CD14-positive monocyte (primary cell): ENCODE measurements at regions not wholly inside any gene's neighbourhood (a gene's known extent, or its start where the extent isn't known, plus 50 kb on each side); places are given as distances from the start of the nearest gene placed in this dataset.

Experiments
- DNase-seq, 3 donors: peaks; one replicate each; pipeline ENCODE4 v3.0.0-alpha.2; 2011 to 2022
- H2AFZ ChIP-seq: 2 replicates; pipeline ENCODE4 v1.6.0; 2012; ENCODE audit warnings: mild to moderate bottlenecking, low read depth, low read length, inconsistent platforms; ENCODE audit not compliant: insufficient read depth, poor library complexity, severe bottlenecking
- H3K27ac ChIP-seq, 2 donors: 1 replicate in 1 of 2; 2 replicates in 1 of 2; pipeline ENCODE4 v1.5.1; 2012 to 2013; ENCODE audit warnings: low read length in 2 of 2, control low read depth in 1 of 2, inconsistent platforms in 1 of 2, low read depth in 1 of 2, mild to moderate bottlenecking in 1 of 2
- H3K27me3 ChIP-seq, 2 donors: one replicate each; pipeline versions ENCODE4 v1.6.0 to v1.6.1; 2011 to 2013; ENCODE audit warnings: low read length in 2 of 2; ENCODE audit not compliant: control insufficient read depth in 2 of 2, insufficient read depth in 2 of 2
- H3K36me3 ChIP-seq, 2 donors: replicated peaks in 1 of 2; 1 replicate in 1 of 2; 2 replicates in 1 of 2; pipeline versions ENCODE4 v1.5.1 to v1.6.1; 2012 to 2013; ENCODE audit warnings: low read length in 2 of 2, control low read depth in 1 of 2, inconsistent platforms in 1 of 2, mild to moderate bottlenecking in 1 of 2; ENCODE audit not compliant: insufficient read depth in 2 of 2, control insufficient read depth in 1 of 2
- H3K4me1 ChIP-seq, 2 donors: 1 replicate in 1 of 2; 2 replicates in 1 of 2; pipeline versions ENCODE4 v1.5.1 to v1.6.1; 2012 to 2013; ENCODE audit warnings: low read length in 2 of 2, control low read depth in 1 of 2, inconsistent platforms in 1 of 2, mild to moderate bottlenecking in 1 of 2, moderate library complexity in 1 of 2; ENCODE audit not compliant: insufficient read depth in 2 of 2, control insufficient read depth in 1 of 2
- H3K4me2 ChIP-seq: replicated peaks from 2 replicates; pipeline ENCODE3; 2012; ENCODE audit warnings: low read length, moderate library complexity, mild to moderate bottlenecking; ENCODE audit not compliant: poor library complexity, severe bottlenecking; ENCODE audit errors: extremely low read depth
- H3K4me3 ChIP-seq, 3 experiments: fragments of 200-600 bp in 1 of 3; sonication (generic) in 1 of 3; replicated peaks in 1 of 3; 1 replicate in 2 of 3; 2 replicates in 1 of 3; pipeline ENCODE4 v1.5.1; 2011 to 2013; ENCODE audit warnings: low read length in 3 of 3, mild to moderate bottlenecking in 3 of 3, control low read depth in 2 of 3, low read depth in 2 of 3, inconsistent platforms in 1 of 3, moderate library complexity in 1 of 3
- H3K79me2 ChIP-seq: 2 replicates; pipeline ENCODE4 v1.6.0; 2012; ENCODE audit warnings: mild to moderate bottlenecking, control low read depth, inconsistent platforms, low read length, moderate library complexity; ENCODE audit not compliant: insufficient read depth
- H3K9ac ChIP-seq: 2 replicates; pipeline ENCODE4 v1.6.0; 2017; ENCODE audit warnings: low read length, mild to moderate bottlenecking; ENCODE audit not compliant: insufficient read depth, poor library complexity, severe bottlenecking
- H3K9me3 ChIP-seq, 2 donors: replicated peaks in 1 of 2; 1 replicate in 1 of 2; 2 replicates in 1 of 2; pipeline versions ENCODE4 v1.5.1 to v1.6.1; 2012 to 2013; ENCODE audit warnings: low read length in 2 of 2, control low read depth in 1 of 2; ENCODE audit not compliant: control insufficient read depth in 1 of 2, insufficient read depth in 1 of 2
- H4K20me1 ChIP-seq: 2 replicates; pipeline ENCODE4 v1.6.0; 2012; ENCODE audit warnings: mild to moderate bottlenecking, low read length, control low read depth, moderate library complexity; ENCODE audit not compliant: insufficient read depth
- H3K27ac Mint-ChIP-seq, 7 donors: one replicate each; pipeline ENCODE4 v1.8.0; 2020; ENCODE audit warnings: mild to moderate bottlenecking in 7 of 7, mixed read lengths in 7 of 7, moderate library complexity in 6 of 7, inconsistent platforms in 2 of 7
- H3K27me3 Mint-ChIP-seq, 3 donors: one replicate each; pipeline ENCODE4 v1.8.0; 2021 to 2022; ENCODE audit warnings: low read depth in 3 of 3, mild to moderate bottlenecking in 3 of 3, mixed read lengths in 3 of 3, moderate library complexity in 3 of 3, inconsistent platforms in 1 of 3
- H3K36me3 Mint-ChIP-seq, 2 donors: one replicate each; pipeline ENCODE4 v1.8.0; 2020; ENCODE audit warnings: mixed read lengths in 2 of 2, inconsistent platforms in 1 of 2, mild to moderate bottlenecking in 1 of 2
- H3K4me1 Mint-ChIP-seq: one replicate; pipeline ENCODE4 v1.8.0; 2020; ENCODE audit warnings: mild to moderate bottlenecking, mixed read lengths
- H3K4me3 Mint-ChIP-seq, 2 donors: one replicate each; pipeline ENCODE4 v1.8.0; 2020; ENCODE audit warnings: mild to moderate bottlenecking in 2 of 2, mixed read lengths in 2 of 2, moderate library complexity in 1 of 2
- H3K9me3 Mint-ChIP-seq, 7 donors: one replicate each; pipeline ENCODE4 v1.8.0; 2020 to 2022; ENCODE audit warnings: mixed read lengths in 7 of 7, mild to moderate bottlenecking in 6 of 7, moderate library complexity in 6 of 7, inconsistent platforms in 2 of 7
- CTCF ChIP-seq: fragments of 200-600 bp; IDR thresholded peaks from one replicate; pipeline ENCODE4 v1.8.0; 2022; ENCODE audit warnings: antibody characterized with exemption, mild to moderate bottlenecking
- WGBS: methylation state at CpG from one replicate; pipeline ENCODE4 v1.1.5; 2013; ENCODE audit warnings: missing lambda C conversion rate; ENCODE audit not compliant: insufficient coverage; 5-methylcytosine and 5-hydroxymethylcytosine counted together
- intact Hi-C, 2 donors: fragments of 100-400 bp; cut with micrococcal nuclease; formaldehyde crosslinking; loops; one replicate each; pipeline versions ENCODE4 v1.15.0 to v1.15.1; 2023

GRCh38 chr21:20459838-20460237 lies 538.4 kb upstream of the NCAM2 start:
- no peaks in the 10 kb centered on the region for H4K20me1 ChIP-seq
- intact Hi-C loops: no loop called here
- no peak overlapping the region for H3K9ac ChIP-seq
- no peaks in the 10 kb centered on the region for H3K9me3 ChIP-seq
- no peak for DNase-seq
- no peaks in the 10 kb centered on the region for H3K4me1 ChIP-seq
- H3K27me3 Mint-ChIP-seq: peaks cover 0 to 1% (median 0%) of the 10 kb centered on the region in 3 donors
- no peak overlapping the region for H2AFZ ChIP-seq
- no peaks in the 10 kb centered on the region for H3K79me2 ChIP-seq
- H3K27ac ChIP-seq: no peak overlapping the region
- H3K4me2 ChIP-seq: no peak overlapping the region
- WGBS: 96% methylated on average over 4 of the region's 4 CpGs
- H3K4me1 Mint-ChIP-seq: no peaks in the 10 kb centered on the region
- no peaks in the 10 kb centered on the region for H3K36me3 ChIP-seq
- peaks cover 0 to 9% (median 4%) of the 10 kb centered on the region in 7 donors for H3K9me3 Mint-ChIP-seq
- H3K4me3 ChIP-seq: no peak overlapping the region
- H3K36me3 Mint-ChIP-seq: no peaks in the 10 kb centered on the region
- H3K4me3 Mint-ChIP-seq: no peak overlapping the region
- TF ChIP-seq CTCF: no peak
- no peaks in the 10 kb centered on the region for H3K27me3 ChIP-seq
- H3K27ac Mint-ChIP-seq: no peak overlapping the region

- no peak overlapping the region for H3K4me2 ChIP-seq
- no peak overlapping the region for H2AFZ ChIP-seq
- Mint-ChIP-seq H3K36me3 (no peaks in the 10 kb centered on the region), H3K4me1 (no peaks in the 10 kb centered on the region), H3K27me3 (peaks cover 0 to 1% (median 0%) of the 10 kb centered on the region in 3 donors), H3K4me3 (no peak overlapping the region), H3K9me3 (peaks cover 0 to 9% (median 6%) of the 10 kb centered on the region in 7 donors), H3K27ac (no peak overlapping the region)
- no peaks in the 10 kb centered on the region for H3K27me3 ChIP-seq
- no peaks in the 10 kb centered on the region for H3K36me3 ChIP-seq
- no peak for DNase-seq
- no peak overlapping the region for H3K4me3 ChIP-seq
- no peak overlapping the region for H3K9ac ChIP-seq
- no peak for TF ChIP-seq CTCF
- intact Hi-C loops: no loop called here
- H3K9me3 ChIP-seq: no peaks in the 10 kb centered on the region
- no peaks in the 10 kb centered on the region for H3K79me2 ChIP-seq
- H3K4me1 ChIP-seq: no peaks in the 10 kb centered on the region
- no peak overlapping the region for H3K27ac ChIP-seq
- no peaks in the 10 kb centered on the region for H4K20me1 ChIP-seq
Measured at GRCh38 chr21:20463362-20463761, 534.8 kb upstream of the NCAM2 start.
